GM08714 (cell line): ENCODE measurements at regions not wholly inside any gene's neighbourhood (a gene's known extent, or its start where the extent isn't known, plus 50 kb on each side); places are given as distances from the start of the nearest gene placed in this dataset.

Experiments used
- H3K4me3 ChIP-seq: fragments of 200-500 bp; sonication (Bioruptor generic); 2 replicates; pipeline ENCODE4 v1.5.1; 2014; ENCODE audit warnings: mild to moderate bottlenecking, low read length, inconsistent platforms
- ZNF274 ChIP-seq: IDR thresholded peaks from 2 replicates; pipeline ENCODE4 v1.6.1; 2012; ENCODE audit warnings: mild to moderate bottlenecking, low read depth, low read length

DNA sequence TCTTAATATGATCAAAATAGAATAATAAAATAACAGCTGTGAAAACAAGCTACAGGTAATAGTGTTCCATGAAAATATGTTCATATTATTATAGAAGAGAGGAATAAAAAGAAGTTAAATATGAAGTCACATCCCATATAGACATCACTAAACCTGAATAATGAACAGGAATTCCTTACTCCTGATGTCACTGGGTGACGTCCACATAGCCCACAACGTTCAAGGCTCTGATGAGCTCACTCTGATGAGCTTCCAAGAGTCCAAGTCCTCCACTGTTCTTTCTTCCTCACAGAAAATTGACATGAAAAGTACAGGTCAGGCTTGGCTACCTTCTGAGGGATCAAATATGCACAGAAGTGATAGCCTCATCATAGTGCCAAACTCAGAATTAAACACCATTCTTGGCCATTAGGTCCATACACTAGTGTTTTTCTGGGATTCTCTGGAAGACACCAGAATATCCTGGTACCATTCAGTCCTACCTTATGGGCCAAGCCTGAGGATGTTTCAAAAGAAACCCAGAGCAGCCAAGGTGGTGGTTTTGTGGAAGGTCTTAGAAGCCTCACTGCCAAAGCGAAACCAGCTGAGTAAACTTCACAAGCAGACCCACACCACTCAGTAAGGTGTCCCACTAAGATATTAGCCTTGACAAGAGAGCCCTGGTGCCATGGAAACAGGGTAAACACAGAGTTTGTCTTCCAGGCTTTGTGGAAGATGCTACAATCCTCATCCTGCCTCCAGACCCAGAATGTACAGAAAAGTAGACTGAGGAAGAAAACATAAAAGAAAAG, 138.4 kb upstream of the HHIP start:
- H3K4me3 ChIP-seq, result no peak overlapping the region
- TF ChIP-seq ZNF274, result no peak

DNA sequence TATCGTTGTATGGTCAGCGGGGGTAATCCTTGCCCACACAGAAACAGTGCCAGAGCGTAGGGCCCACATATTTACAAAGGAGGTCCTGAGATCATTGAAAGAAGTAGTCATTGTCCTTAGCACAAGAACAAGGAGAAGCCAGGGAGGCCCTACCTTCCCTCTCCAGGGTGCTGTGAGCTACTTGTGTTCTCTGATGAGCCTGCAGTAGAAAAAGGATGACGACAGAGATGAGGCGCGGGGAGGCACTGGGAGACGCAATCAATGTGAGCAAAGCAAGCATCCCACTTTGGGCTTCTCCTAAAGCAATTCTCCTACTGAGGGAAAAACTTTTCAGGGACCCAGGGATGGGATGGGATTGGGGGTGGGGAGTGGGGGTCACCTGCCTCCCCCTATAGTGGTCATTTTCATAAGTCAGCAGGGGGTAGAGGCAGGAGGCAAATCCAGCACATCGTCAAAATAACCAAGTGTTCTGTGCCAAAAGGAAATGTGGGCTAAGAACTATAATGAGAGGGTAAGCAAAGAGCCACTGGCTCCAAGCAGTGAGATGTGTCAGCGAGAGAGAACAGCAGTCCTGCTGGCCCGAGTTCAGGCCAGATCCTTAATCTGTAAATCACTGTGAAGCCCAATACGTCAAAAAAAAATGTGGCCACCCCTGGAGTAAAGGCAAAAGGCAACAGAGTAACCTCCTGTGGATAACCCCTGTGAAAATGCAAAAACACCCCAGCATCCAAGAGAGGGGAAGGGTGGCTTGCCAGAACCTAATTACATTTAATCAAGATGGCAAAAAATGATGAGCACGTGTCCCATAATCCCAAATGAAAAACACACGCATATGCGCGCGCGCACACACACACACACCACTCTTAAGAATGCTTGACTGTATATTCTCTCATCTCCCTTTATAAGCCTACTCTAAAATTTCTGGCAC, 136.6 kb upstream of the HHIP start:
- no peak for TF ChIP-seq ZNF274
- H3K4me3 ChIP-seq, result no peak overlapping the region

DNA sequence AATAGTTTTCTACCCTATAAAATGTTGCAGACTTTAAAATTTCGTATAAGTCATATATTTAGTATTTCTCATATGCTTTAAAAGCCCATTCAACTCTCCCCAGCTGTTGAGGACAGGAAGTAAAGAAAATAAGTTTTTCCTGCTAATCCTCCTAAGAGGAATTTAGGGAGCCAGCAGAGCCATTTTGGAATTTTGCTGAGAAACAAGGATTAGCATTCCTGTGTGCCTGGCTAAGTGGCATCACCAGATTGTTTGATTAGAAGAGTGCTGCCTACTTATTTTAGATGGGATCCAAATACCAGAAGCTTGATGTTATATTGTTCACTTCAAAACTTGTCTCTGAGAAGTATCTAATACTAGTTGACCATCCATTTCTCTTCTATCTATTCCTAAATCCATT, 131.2 kb upstream of the HHIP start:
- no peak for TF ChIP-seq ZNF274
- no peak overlapping the region for H3K4me3 ChIP-seq

DNA sequence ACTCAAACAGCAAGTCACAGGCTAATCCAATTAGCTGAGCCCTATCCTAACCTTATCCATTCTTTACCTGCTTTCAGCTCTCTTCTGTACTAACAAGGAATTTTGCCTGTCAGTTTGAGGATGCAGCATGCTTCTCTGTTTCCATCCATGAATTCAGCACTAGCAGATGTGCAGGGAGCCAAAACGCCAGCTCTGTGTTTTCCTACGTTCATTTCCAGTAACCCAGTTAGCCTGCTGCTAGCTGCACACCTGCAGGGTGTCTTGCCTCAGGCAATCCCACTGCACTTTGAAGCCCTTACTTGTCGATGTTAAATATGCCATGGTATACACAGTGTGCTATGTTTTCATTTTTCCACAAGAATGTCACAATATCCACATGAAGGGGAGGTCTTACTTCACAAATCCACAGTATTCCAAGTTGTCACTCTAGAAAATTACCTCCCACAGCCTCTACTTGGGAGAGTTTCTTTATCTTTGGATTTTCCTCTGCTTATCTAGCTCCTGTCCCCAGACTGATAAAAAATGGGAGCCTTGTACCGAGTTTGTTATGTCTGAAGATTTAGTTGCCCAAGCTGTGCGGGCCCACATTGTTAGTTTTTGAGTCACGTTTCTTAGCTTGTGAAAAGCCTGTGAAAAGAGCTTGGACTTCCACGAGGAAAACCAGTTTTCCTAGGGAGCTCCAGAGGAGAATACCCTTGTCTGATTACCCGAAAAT, 127.6 kb upstream of the HHIP start:
- TF ChIP-seq ZNF274, result no peak
- no peak overlapping the region for H3K4me3 ChIP-seq

DNA sequence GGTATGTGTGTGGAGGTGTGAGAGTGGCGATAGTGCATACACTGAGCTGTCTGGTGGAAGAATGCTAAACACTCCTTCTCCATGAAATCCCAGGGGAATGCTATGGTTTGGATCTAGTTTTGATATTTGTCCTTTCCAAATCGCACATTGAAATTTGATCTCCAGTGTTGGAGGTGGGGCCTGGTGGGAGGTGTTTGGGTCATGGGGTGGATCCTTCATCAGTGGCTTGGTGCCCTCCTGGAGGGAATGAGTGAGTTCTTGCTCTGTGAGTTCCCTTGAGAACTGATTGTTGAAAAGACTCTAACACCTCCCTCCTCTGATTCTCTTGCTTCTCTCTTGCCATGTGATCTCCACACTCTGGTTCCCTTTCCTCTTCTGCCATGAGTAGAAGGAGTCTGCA, 114.1 kb upstream of the HHIP start:
- no peak for TF ChIP-seq ZNF274
- H3K4me3 ChIP-seq, result no peak overlapping the region

DNA sequence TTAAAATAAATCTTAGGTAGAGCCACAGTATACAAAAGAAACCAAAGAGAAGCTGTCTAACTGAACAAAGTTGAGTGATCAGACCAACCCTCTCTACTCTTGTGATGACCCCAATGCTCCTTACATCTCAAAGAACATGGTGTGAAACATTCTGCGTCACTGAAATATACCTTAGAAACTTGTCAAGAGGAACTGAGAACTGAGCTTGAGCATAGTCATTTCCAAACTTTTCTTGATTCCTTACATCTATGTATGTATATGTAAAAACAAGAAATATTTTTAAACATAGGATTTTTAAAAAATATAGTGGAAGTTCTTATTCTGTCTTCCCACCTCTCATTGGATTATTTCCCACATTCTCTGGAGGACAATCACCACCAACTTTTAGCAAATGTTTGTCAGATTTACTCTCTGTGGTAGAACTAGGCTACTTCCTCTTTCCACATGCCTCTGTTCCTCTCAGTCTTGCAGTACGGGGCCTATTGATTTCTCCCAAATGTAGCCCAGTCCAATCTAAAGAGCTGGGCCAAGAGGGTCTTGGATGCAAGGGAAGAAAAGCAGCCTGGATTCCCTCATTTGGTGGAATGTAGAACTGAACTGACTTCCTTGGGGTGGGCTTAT, 98.2 kb upstream of the HHIP start:
- no peak for TF ChIP-seq ZNF274
- peak overlapping the region; percentile 20; the same call in 1 of the 2 replicates for H3K4me3 ChIP-seq

DNA sequence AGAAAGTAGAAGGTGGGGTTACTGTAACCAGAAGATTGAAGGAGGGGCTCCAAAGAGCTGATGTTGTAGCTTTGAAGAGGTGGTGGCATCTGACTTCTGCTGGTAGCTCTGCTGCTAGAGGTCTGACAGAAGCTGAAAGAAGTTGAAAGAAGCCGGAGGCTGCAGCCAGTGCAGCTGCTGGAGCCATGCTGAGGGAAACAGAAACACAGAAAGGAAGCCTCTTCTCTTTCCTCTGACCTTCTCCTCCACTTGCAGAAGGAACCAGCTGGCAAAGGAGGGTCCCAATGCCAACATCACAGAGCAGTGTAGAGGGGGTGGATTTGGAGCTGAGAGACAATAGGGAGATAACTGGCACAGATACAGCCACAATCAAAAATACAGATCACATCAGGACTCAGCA, 89.3 kb upstream of the HHIP start:
- no peak overlapping the region for H3K4me3 ChIP-seq
- no peak for TF ChIP-seq ZNF274

DNA sequence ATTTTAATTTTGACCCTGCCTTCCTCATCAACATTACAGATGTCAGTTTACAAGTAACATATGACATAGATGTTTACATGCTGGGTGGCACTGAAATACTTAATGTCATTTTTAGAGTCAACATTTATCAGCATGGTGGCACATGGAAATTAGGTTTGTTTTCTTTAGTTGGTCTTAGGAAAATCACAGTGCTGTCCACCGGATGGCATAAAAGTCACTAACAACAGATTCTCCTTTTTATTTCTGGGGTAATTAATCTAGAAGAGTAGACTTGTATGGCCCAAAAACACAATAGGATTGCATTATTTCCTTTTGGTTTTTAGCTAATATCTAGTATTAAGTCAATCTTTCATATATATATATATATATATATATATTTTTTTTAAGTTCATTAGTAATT, 88.6 kb upstream of the HHIP start:
- no peak for TF ChIP-seq ZNF274
- no peak overlapping the region for H3K4me3 ChIP-seq

DNA sequence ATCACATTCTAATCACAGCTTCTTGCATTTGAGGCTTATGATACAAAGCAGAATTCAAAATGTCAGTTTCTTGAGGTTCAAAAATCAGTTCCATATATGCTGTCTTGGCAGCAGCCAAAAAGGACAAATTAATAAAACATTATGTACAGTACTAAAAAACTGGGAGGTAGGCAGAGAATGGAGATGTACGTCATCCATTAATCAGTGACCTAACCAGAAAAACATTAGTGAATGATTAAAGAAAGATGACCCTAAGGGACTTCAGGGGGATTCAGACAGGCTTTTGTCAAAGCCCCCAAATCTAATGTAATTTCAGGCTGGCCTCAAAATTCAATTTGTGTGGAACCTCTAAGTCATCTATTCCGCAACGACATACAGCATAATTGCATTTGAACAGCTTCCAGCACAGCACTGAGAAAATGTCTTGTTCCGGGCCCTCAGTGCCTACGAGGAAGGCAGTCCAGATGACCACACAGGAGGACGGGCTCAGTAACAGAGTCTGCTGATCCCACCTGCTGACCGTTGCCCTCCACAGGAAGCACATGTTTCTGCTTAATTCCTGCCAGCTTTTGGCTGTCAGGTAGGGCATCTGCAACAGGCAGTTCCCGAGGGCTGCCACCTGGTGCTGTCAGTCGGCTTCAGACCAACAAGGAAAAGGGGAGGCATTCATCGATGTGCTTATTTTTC, 83.8 kb upstream of the HHIP start:
- no peak overlapping the region for H3K4me3 ChIP-seq
- TF ChIP-seq ZNF274, result no peak

DNA sequence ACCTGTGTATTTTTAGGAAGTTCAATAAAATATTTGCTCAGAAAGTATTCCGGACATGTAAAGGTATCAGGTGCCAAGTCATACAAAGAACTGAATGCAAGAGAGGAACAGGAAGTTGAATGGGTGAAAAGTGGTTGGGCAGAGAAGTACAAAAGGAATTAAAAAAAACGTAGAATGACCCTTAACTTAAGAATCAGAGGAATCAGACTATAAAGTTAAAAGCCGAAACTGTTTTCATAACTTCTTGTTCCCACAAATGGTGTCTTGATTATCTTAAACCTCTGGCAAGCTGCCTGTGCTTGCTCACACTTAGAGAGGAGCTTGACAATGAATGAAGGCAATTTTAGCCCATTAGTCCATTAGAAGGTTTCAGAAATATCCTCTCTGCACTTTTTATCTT, 81.6 kb upstream of the HHIP start:
- no peak for TF ChIP-seq ZNF274
- H3K4me3 ChIP-seq, result no peak overlapping the region

DNA sequence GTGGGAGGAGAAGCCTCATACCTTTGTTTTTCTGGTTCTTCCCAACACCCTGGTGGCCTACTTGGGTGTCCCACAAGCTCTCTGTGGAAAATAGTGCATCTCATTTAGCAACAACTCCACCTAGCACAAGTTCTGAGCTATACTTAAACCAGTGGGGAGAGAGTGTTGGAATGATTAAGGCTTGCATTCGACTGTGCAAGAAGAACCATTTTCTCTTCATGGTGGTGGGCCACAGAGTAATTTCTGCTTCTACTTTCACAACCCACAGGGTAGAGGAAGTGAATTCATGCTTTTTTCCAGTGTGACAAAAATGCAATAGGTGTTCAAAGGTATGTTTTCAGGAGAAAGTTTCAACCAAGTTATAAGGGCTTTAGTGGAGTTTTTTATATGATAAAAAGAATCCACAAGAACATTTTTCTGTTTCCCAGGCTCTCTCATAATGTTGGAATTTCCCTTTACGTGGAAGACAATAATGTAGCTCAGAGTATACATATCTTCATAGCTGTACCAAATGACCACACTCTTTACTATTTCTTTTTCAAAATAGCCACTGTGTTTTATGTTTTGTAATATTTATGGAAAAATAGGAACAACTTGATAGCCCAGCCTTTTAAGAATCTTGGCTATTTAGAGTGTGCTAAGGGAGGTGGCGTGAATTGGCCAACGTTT, 80.3 kb upstream of the HHIP start:
- no peak overlapping the region for H3K4me3 ChIP-seq

DNA sequence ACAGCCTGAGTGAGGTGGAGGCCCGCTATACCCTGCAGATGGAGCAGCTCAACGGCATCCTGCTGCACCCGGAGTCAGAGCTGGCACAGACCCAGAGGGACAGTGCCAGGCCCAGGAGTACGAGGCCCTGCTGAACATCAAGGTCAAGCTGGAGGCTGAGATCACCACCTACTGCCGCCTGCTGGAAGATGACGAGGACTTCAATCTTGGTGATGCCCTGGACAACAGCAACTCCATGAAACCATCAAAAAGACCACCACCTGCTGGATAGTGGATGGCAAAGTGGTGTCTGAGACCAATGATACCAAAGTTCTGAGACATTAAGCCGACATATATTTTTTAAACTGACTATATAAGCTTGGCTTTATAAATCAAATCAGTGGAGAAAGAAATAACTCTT, 73.3 kb upstream of the HHIP start:
- TF ChIP-seq ZNF274, result no peak
- no peak overlapping the region for H3K4me3 ChIP-seq

More for the DNA sequence above, 80.3 kb upstream of the HHIP start:
- TF ChIP-seq ZNF274, result no peak

DNA sequence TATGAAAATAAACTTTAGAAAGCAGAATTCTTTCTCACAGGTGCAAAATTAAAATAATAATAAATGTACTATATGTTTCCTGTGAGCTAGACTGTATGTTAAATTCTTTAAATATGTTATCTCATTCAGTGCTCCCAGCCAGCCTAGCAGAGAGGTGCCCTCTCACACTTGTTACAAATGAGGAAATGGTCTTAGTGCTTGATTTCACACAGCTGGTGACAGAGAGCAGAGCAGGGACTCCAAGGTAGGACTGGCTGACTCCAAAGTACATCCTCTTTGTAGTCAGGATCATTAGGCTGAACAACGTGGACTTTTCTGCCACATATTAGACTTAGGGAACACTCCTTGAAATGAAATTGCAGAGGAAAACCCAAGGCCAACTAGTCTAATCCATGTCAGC, 72.0 kb upstream of the HHIP start:
- no peak for TF ChIP-seq ZNF274
- H3K4me3 ChIP-seq, result no peak overlapping the region
